ENCODE measurements at regions not wholly inside any gene's neighbourhood (a gene's known extent, or its start where the extent isn't known, plus 50 kb on each side); places are given as distances from the start of the nearest gene placed in this dataset.

DNA sequence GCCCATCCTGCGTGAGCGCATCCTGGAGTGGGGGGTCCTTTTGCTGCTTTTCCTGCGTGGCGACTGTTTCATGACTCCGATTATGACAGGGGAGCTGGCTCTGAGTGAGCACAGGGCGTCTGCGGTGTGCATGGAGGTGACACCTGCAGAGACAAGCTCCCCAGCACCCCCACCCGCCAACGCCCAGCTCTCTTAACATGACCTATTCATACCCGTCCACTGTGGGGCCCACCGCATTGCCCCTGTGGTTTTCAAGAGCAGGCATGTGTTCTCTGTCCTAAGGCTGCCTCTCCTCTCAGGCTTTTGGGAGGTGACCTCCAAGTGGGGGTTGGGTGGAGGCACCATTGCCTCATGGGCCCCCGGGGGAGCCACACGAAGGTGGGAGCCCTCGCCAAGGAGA, 500.7 kb downstream of the TCERG1L start:
- Histone ChIP-seq H3K27ac (replicated peaks) (no peak overlapping the region), H3K4me3 (replicated peaks; ENCODE audit: insufficient read depth, low read length) (no peak overlapping the region), H3K27me3 (ENCODE audit: insufficient read depth, poor library complexity, severe bottlenecking) (no peaks in the 10 kb centered on the region)
- no peak for DNase-seq (ENCODE audit: low read depth in 1 of 2, low spot score in 1 of 2)
- TF ChIP-seq SPI1 (IDR thresholded peaks at IDR 0.05; ENCODE audit: borderline replicate concordance, low read depth): no peak

DNA sequence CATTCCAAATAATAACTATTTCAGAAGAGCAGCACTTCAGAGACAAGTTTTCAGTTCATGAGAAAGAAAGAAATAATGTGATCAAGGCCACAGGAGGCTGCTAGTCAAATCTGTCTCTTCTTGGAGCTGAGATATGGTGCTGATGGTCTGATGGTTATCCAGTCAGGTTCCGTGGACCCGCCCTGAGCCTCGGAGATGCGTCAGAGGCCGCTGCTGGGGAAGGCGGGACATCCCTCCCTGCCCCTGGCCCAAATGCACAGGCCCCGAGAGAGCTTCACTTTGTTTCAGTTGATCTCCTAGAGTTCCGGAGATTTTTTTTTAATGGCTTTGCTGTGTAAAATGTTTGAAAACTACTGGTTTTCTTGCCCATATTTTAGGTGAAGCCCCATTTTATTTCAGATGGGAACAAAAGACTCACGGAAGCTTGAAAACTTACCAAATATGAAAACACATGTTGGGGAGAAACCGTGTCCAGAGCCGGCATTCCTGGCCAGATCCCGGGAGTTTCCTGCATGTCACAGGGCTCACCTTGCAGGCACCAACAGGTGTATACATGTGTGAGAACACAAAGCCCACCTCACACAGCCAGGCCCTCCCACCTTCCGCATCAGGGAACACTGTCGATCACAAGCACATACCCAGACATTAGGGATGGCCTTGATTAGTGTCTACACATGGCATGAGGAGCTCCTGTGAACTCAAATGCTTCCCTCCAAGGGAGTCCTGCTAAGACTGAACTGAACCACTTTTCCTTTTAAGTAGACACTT, 499.0 kb downstream of the TCERG1L start:
- Histone ChIP-seq H3K27ac (replicated peaks) (no peak overlapping the region), H3K27me3 (ENCODE audit: insufficient read depth, poor library complexity, severe bottlenecking) (no peaks in the 10 kb centered on the region), H3K4me3 (replicated peaks; ENCODE audit: insufficient read depth, low read length) (no peak overlapping the region)
- TF ChIP-seq GABPA (IDR thresholded peaks at IDR 0.05; ENCODE audit: low read depth): no peak
- TF ChIP-seq SPI1 (IDR thresholded peaks at IDR 0.05; ENCODE audit: borderline replicate concordance, low read depth): no peak
- TF ChIP-seq POLR2AphosphoS5 (IDR thresholded peaks at IDR 0.05; ENCODE audit: low read depth): no peak
- TF ChIP-seq, protein P1, sequence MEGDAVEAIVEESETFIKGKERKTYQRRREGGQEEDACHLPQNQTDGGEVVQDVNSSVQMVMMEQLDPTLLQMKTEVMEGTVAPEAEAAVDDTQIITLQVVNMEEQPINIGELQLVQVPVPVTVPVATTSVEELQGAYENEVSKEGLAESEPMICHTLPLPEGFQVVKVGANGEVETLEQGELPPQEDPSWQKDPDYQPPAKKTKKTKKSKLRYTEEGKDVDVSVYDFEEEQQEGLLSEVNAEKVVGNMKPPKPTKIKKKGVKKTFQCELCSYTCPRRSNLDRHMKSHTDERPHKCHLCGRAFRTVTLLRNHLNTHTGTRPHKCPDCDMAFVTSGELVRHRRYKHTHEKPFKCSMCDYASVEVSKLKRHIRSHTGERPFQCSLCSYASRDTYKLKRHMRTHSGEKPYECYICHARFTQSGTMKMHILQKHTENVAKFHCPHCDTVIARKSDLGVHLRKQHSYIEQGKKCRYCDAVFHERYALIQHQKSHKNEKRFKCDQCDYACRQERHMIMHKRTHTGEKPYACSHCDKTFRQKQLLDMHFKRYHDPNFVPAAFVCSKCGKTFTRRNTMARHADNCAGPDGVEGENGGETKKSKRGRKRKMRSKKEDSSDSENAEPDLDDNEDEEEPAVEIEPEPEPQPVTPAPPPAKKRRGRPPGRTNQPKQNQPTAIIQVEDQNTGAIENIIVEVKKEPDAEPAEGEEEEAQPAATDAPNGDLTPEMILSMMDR (IDR thresholded peaks at IDR 0.05; ENCODE audit: insufficient read depth, low read length): no peak
- TF ChIP-seq, protein P2, sequence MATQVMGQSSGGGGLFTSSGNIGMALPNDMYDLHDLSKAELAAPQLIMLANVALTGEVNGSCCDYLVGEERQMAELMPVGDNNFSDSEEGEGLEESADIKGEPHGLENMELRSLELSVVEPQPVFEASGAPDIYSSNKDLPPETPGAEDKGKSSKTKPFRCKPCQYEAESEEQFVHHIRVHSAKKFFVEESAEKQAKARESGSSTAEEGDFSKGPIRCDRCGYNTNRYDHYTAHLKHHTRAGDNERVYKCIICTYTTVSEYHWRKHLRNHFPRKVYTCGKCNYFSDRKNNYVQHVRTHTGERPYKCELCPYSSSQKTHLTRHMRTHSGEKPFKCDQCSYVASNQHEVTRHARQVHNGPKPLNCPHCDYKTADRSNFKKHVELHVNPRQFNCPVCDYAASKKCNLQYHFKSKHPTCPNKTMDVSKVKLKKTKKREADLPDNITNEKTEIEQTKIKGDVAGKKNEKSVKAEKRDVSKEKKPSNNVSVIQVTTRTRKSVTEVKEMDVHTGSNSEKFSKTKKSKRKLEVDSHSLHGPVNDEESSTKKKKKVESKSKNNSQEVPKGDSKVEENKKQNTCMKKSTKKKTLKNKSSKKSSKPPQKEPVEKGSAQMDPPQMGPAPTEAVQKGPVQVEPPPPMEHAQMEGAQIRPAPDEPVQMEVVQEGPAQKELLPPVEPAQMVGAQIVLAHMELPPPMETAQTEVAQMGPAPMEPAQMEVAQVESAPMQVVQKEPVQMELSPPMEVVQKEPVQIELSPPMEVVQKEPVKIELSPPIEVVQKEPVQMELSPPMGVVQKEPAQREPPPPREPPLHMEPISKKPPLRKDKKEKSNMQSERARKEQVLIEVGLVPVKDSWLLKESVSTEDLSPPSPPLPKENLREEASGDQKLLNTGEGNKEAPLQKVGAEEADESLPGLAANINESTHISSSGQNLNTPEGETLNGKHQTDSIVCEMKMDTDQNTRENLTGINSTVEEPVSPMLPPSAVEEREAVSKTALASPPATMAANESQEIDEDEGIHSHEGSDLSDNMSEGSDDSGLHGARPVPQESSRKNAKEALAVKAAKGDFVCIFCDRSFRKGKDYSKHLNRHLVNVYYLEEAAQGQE (IDR thresholded peaks at IDR 0.05; ENCODE audit: insufficient replicate concordance, low read depth): no peak
- DNase-seq (ENCODE audit: low read depth in 1 of 2, low spot score in 1 of 2): no peak

DNA sequence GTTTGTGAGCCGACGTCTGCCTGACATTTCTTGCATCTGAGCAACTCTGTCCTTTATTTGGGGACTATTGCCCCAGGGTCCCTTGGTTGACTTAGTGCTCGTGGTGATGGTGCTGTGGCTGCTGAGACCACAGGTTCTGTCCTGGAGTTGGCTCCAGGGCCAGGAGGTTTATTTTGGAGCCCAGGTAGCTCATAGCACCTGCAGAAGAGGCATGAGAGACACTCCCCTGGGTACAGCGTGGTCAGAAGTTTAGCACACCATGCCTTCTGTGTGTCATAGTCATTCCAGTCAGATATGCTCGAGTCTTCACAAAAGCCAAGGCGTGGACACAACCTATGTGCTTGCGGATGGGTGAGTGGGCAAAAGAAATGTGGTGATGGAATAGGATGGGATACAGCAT, 496.9 kb downstream of the TCERG1L start:
- H3K27me3 ChIP-seq (ENCODE audit: insufficient read depth, poor library complexity, severe bottlenecking): no peaks in the 10 kb centered on the region
- TF ChIP-seq, protein P2 (IDR thresholded peaks at IDR 0.05; ENCODE audit: insufficient replicate concordance, low read depth): no peak
- TF ChIP-seq SPI1 (IDR thresholded peaks at IDR 0.05; ENCODE audit: borderline replicate concordance, low read depth) (no peak), GABPA (IDR thresholded peaks at IDR 0.05; ENCODE audit: low read depth) (no peak), POLR2AphosphoS5 (IDR thresholded peaks at IDR 0.05; ENCODE audit: low read depth) (no peak)
- TF ChIP-seq, protein P1 (IDR thresholded peaks at IDR 0.05; ENCODE audit: insufficient read depth, low read length): no peak
- H3K27ac ChIP-seq (replicated peaks): no peak overlapping the region
- no peak overlapping the region for H3K4me3 ChIP-seq (replicated peaks; ENCODE audit: insufficient read depth, low read length)
- no peak for DNase-seq (ENCODE audit: low read depth in 1 of 2, low spot score in 1 of 2)

DNA sequence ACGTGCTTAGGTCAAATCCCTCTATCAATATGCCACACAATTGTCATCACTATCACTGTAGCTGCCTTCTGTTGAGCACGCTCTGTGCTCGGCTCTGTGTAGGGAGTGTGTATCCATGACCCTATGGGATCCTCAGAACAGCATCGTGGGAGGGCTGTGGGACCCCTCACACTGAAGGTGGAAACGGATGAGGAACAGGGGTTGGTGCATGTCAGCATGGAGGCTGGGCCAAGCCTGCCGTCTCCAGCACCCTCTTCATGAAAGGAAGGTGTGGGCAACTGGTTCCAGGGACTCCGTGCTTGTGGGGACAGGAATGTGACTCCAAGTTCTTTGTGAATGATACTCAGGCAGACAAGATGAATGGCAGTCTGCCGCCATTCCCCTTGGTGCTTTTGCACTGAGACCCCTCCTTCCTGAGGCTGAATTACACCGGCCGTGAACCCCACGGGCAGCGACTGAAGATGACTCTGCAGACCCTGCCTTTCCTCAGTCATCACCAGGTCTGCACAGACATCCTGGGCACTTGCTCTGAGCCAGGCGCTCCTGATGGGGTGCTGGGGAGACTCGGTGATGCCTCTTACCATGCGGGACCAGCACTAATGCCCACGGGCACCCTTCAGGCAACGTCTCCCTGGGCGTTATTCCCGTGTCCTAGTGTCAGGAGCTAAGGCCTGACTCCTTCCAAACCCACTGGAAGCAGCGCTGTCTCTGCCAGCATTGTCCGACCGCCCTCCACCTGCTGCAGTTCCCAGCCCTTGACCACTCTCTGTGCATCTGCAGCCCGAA, 495.2 kb downstream of the TCERG1L start:
- Histone ChIP-seq H3K27ac (replicated peaks) (no peak overlapping the region), H3K27me3 (ENCODE audit: insufficient read depth, poor library complexity, severe bottlenecking) (no peaks in the 10 kb centered on the region), H3K4me3 (replicated peaks; ENCODE audit: insufficient read depth, low read length) (no peak overlapping the region)
- TF ChIP-seq POLR2AphosphoS5 (IDR thresholded peaks at IDR 0.05; ENCODE audit: low read depth): no peak
- TF ChIP-seq SPI1 (IDR thresholded peaks at IDR 0.05; ENCODE audit: borderline replicate concordance, low read depth): no peak
- TF ChIP-seq GABPA (IDR thresholded peaks at IDR 0.05; ENCODE audit: low read depth): no peak
- TF ChIP-seq, protein P1 (IDR thresholded peaks at IDR 0.05; ENCODE audit: insufficient read depth, low read length): no peak
- TF ChIP-seq, protein P2 (IDR thresholded peaks at IDR 0.05; ENCODE audit: insufficient replicate concordance, low read depth): no peak
- no peak for DNase-seq (ENCODE audit: low read depth in 1 of 2, low spot score in 1 of 2)
